ENCODE measurements at regions not wholly inside any gene's neighbourhood (a gene's known extent, or its start where the extent isn't known, plus 50 kb on each side); places are given as distances from the start of the nearest gene placed in this dataset.

DNA sequence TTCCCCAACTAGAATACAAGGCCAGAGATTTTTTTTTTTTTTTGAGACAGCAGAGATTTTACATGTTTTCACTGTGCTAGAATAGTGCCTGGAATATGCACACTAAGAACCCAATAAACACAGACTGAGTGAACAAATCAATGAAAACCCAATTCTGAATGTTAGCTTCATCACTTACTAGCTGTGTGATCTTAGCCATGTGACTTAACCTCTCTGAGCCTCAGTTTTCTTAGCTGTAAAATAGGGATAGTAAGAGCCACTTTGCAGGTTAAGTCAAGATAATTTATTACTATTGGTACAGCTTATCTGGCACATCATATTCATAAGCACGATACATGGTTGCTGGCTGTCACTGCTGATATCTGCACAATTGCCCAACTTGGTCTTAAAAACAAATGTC lies 140.6 kb downstream of the EN1 start:
- H3K9ac ChIP-seq (ENCODE audit: low read depth in 1 of 2, low read length in 2 of 2): no peak overlapping the region
- H3K27ac ChIP-seq (ENCODE audit: low read depth in 2 of 2, low read length in 2 of 2): no peak overlapping the region
- H3K9me3 ChIP-seq (ENCODE audit: control insufficient read depth in 2 of 2, low read length in 2 of 2): no peaks in the 10 kb centered on the region
- H3K36me3 ChIP-seq (ENCODE audit: control insufficient read depth in 2 of 2, insufficient read depth in 2 of 2, low read length in 2 of 2): no peaks in the 10 kb centered on the region
- no peaks in the 10 kb centered on the region for H3K27me3 ChIP-seq (ENCODE audit: control insufficient read depth in 2 of 2, insufficient read depth in 2 of 2, low read length in 2 of 2)
- H3K4me3 ChIP-seq (ENCODE audit: low read length in 2 of 2): no peak overlapping the region
- no peaks in the 10 kb centered on the region for H3K4me1 ChIP-seq (ENCODE audit: control insufficient read depth in 2 of 2, insufficient read depth in 2 of 2, low read length in 2 of 2)

DNA sequence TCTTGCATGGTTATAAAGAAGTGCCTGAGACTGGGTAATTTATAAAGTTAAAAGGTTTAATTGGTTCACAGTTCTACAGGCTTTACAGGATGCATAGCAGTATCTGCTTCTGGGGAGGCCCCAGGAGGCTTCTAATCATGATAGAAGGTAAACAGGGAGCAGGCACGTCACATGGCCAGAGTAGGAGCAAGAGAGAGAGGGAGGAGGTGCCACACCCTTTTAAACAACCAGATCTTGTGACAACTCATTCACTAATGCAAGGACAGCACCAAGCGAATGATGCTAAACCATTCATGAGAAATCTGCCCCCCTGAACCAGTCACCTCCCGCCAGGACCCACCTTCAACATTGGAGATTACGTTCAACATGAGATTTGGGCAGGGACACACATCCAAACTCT lies 141.1 kb downstream of the EN1 start:
- Histone ChIP-seq H3K9me3 (ENCODE audit: control insufficient read depth in 2 of 2, low read length in 2 of 2) (no peaks in the 10 kb centered on the region), H3K4me1 (ENCODE audit: control insufficient read depth in 2 of 2, insufficient read depth in 2 of 2, low read length in 2 of 2) (no peaks in the 10 kb centered on the region), H3K9ac (ENCODE audit: low read depth in 1 of 2, low read length in 2 of 2) (no peak overlapping the region), H3K27me3 (ENCODE audit: control insufficient read depth in 2 of 2, insufficient read depth in 2 of 2, low read length in 2 of 2) (no peaks in the 10 kb centered on the region), H3K36me3 (ENCODE audit: control insufficient read depth in 2 of 2, insufficient read depth in 2 of 2, low read length in 2 of 2) (no peaks in the 10 kb centered on the region), H3K4me3 (ENCODE audit: low read length in 2 of 2) (no peak overlapping the region), H3K27ac (ENCODE audit: low read depth in 2 of 2, low read length in 2 of 2) (no peak overlapping the region)

DNA sequence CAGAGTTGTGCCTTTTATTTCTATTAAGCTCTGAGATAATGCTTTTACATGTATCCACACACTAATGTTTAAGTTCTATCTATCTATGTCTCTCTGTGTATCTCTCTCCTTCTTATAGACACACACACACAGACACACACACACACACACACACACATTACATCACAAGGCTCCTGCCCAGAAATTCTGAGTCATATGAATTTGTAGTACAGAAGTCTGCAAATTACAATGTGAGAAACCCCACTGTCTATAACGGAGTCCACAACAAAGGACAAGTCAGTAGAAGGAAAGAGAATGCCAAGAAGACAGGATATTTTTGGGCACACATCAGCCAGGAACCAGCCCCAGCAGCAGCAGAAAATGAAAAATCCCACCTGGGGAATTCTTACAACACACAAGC lies 142.4 kb downstream of the EN1 start:
- no peak overlapping the region for H3K27ac ChIP-seq (ENCODE audit: low read depth in 2 of 2, low read length in 2 of 2)
- H3K9me3 ChIP-seq (ENCODE audit: control insufficient read depth in 2 of 2, low read length in 2 of 2): no peaks in the 10 kb centered on the region
- H3K27me3 ChIP-seq (ENCODE audit: control insufficient read depth in 2 of 2, insufficient read depth in 2 of 2, low read length in 2 of 2): no peaks in the 10 kb centered on the region
- no peak overlapping the region for H3K9ac ChIP-seq (ENCODE audit: low read depth in 1 of 2, low read length in 2 of 2)
- H3K36me3 ChIP-seq (ENCODE audit: control insufficient read depth in 2 of 2, insufficient read depth in 2 of 2, low read length in 2 of 2): no peaks in the 10 kb centered on the region
- H3K4me1 ChIP-seq (ENCODE audit: control insufficient read depth in 2 of 2, insufficient read depth in 2 of 2, low read length in 2 of 2): no peaks in the 10 kb centered on the region
- H3K4me3 ChIP-seq (ENCODE audit: low read length in 2 of 2): no peak overlapping the region

DNA sequence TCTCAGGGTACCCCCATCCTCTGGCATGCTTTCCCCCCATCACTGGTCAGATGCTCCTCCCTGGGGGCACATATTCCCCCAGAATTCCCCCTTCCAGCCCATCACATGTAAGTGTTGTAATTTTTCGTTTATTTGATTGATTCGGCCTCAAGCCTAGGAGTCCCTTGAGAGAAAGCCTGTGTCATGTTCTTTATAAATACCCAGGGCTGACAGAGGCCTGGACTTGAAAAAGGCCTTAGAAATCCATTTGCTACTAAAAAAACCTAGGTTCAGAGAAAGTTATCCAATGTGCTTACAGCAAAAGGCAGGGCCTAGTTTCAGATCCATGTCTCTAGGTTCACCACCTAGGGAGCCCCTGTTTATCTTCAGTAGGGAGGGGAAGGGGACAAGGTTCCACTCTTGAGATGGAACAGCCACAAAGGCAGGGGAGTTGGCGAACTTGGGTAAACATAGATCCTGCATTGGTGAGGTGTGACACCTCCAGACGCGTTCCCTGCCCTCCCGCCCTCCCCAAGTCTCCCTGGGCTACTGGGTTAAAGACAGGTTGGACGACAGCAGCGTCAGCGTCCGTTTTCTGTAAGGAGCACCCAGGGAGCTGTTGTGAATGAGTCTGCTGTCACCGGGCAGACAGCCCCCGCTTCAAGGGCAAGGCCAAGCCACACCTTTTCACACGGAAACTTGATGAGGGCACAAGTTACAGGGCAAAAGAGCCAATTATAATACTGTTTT lies 147.8 kb downstream of the EN1 start:
- Histone ChIP-seq H3K9me3 (ENCODE audit: control insufficient read depth in 2 of 2, low read length in 2 of 2) (no peaks in the 10 kb centered on the region), H3K9ac (ENCODE audit: low read depth in 1 of 2, low read length in 2 of 2) (no peak overlapping the region), H3K27me3 (ENCODE audit: control insufficient read depth in 2 of 2, insufficient read depth in 2 of 2, low read length in 2 of 2) (no peaks in the 10 kb centered on the region), H3K36me3 (ENCODE audit: control insufficient read depth in 2 of 2, insufficient read depth in 2 of 2, low read length in 2 of 2) (no peaks in the 10 kb centered on the region), H3K4me1 (ENCODE audit: control insufficient read depth in 2 of 2, insufficient read depth in 2 of 2, low read length in 2 of 2) (no peaks in the 10 kb centered on the region), H3K4me3 (ENCODE audit: low read length in 2 of 2) (no peak overlapping the region), H3K27ac (ENCODE audit: low read depth in 2 of 2, low read length in 2 of 2) (no peak overlapping the region)

DNA sequence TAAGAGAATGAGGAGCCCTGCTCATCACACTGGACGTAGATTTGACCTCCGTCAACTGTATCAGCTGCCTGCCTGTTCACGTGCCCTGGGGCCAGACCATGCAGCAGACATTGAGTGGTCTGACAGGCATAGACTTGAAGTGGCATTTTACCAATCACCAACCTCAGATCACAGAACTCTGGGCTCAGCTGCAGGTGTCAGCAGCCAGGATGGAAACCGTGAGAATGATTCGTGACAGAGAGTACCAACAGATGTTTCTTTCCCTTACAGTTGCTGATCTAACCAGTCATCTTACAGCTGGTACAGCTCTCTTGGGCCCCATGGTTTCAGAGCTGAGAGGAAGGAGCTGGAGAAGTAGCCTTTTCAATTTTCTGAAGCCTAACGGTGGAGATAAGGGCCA lies 148.9 kb downstream of the EN1 start:
- Histone ChIP-seq H3K9ac (ENCODE audit: low read depth in 1 of 2, low read length in 2 of 2) (no peak overlapping the region), H3K27ac (ENCODE audit: low read depth in 2 of 2, low read length in 2 of 2) (no peak overlapping the region)

DNA sequence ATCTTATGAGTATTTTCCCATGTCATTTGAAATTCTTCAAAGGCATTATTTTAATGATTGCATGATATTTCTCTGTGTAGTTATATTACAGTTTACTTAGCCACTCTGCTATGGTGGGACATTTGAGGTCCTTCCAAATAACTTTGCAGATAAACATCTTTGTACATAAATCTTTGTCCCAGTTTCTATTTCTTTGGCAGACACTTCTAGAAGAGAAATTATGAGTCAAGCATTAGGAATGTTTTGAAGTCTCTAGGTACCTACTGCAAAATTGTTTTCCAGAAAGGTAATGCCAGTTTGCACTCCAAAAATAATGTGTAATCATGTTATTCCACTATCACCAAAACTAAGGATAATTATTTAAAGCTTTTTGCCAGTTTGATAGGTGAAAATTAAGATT lies 149.7 kb downstream of the EN1 start:
- H3K36me3 ChIP-seq (ENCODE audit: control insufficient read depth in 2 of 2, insufficient read depth in 2 of 2, low read length in 2 of 2): no peaks in the 10 kb centered on the region
- no peak overlapping the region for H3K27ac ChIP-seq (ENCODE audit: low read depth in 2 of 2, low read length in 2 of 2)
- no peak overlapping the region for H3K9ac ChIP-seq (ENCODE audit: low read depth in 1 of 2, low read length in 2 of 2)
- no peak overlapping the region for H3K4me3 ChIP-seq (ENCODE audit: low read length in 2 of 2)
- H3K27me3 ChIP-seq (ENCODE audit: control insufficient read depth in 2 of 2, insufficient read depth in 2 of 2, low read length in 2 of 2): no peaks in the 10 kb centered on the region
- no peaks in the 10 kb centered on the region for H3K4me1 ChIP-seq (ENCODE audit: control insufficient read depth in 2 of 2, insufficient read depth in 2 of 2, low read length in 2 of 2)
- no peaks in the 10 kb centered on the region for H3K9me3 ChIP-seq (ENCODE audit: control insufficient read depth in 2 of 2, low read length in 2 of 2)

More for the DNA sequence above, 148.9 kb downstream of the EN1 start:
- Histone ChIP-seq H3K4me1 (ENCODE audit: control insufficient read depth in 2 of 2, insufficient read depth in 2 of 2, low read length in 2 of 2) (no peaks in the 10 kb centered on the region), H3K36me3 (ENCODE audit: control insufficient read depth in 2 of 2, insufficient read depth in 2 of 2, low read length in 2 of 2) (no peaks in the 10 kb centered on the region), H3K4me3 (ENCODE audit: low read length in 2 of 2) (no peak overlapping the region), H3K27me3 (ENCODE audit: control insufficient read depth in 2 of 2, insufficient read depth in 2 of 2, low read length in 2 of 2) (no peaks in the 10 kb centered on the region), H3K9me3 (ENCODE audit: control insufficient read depth in 2 of 2, low read length in 2 of 2) (no peaks in the 10 kb centered on the region)

DNA sequence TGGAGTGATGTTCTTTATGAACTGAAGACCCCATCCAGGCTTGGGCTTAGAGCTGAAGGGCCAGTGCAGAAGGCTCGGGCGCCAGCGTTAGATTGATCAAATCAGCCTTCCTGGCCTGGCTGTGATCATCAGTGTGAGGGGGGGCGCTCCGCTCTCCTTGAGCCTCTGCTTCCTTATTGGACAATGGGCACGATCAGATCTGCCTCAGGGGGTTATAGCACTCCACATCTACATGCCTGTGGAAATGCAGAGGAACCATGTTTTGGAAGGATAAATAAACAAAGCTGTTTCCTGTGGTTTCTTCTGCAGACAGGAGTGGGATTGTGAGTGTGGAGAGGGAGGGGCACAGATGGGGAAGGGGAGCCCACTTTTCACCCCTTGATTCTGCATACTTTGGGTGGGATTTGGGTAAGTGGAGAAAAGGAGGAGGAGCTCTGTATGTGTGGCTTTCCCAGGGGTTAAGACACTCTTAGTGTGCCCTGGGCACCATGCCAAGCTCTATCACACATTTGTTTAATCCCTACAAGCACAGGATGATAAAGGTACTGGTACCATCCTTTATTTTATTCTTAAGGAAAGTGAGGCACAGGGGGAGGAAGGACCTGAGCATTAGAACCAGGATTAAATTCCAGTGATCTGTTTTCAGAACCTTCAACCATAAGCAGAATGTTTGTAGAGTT lies 150.5 kb downstream of the EN1 start:
- Histone ChIP-seq H3K9ac (ENCODE audit: low read depth in 1 of 2, low read length in 2 of 2) (no peak overlapping the region), H3K27ac (ENCODE audit: low read depth in 2 of 2, low read length in 2 of 2) (no peak overlapping the region), H3K4me1 (ENCODE audit: control insufficient read depth in 2 of 2, insufficient read depth in 2 of 2, low read length in 2 of 2) (no peaks in the 10 kb centered on the region), H3K4me3 (ENCODE audit: low read length in 2 of 2) (no peak overlapping the region), H3K9me3 (ENCODE audit: control insufficient read depth in 2 of 2, low read length in 2 of 2) (no peaks in the 10 kb centered on the region), H3K36me3 (ENCODE audit: control insufficient read depth in 2 of 2, insufficient read depth in 2 of 2, low read length in 2 of 2) (no peaks in the 10 kb centered on the region), H3K27me3 (ENCODE audit: control insufficient read depth in 2 of 2, insufficient read depth in 2 of 2, low read length in 2 of 2) (no peaks in the 10 kb centered on the region)

DNA sequence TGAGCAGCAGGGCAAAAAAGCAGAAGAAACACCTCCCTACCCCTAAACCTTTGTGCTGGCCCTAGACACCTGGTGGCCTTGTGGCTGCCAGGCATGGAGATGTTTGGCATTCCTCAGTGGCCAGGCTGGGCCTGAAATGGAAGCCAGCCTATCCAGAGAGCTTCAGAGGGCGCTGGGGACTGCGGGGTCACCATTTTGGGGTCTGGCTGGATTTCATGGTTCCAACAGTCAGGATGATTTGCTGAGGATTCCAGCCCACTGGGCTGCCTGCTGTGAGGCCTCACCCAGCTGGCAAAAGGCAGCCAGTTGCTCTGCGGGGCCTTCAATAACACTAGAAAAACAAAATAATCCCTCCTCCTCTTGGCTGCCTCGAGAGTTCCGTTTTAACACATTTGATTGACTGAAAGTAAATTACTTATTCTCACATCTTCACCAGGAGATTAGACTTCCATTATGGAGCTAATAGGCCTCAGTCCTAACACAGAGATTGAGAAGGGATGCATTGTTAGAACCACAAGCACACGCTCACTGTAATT lies 154.1 kb downstream of the EN1 start:
- H3K27me3 ChIP-seq (ENCODE audit: control insufficient read depth in 2 of 2, insufficient read depth in 2 of 2, low read length in 2 of 2): no peaks in the 10 kb centered on the region
- H3K4me1 ChIP-seq (ENCODE audit: control insufficient read depth in 2 of 2, insufficient read depth in 2 of 2, low read length in 2 of 2): no peaks in the 10 kb centered on the region
- H3K27ac ChIP-seq (ENCODE audit: low read depth in 2 of 2, low read length in 2 of 2): no peak overlapping the region
- H3K4me3 ChIP-seq (ENCODE audit: low read length in 2 of 2): no peak overlapping the region
- no peaks in the 10 kb centered on the region for H3K36me3 ChIP-seq (ENCODE audit: control insufficient read depth in 2 of 2, insufficient read depth in 2 of 2, low read length in 2 of 2)
- no peaks in the 10 kb centered on the region for H3K9me3 ChIP-seq (ENCODE audit: control insufficient read depth in 2 of 2, low read length in 2 of 2)
- no peak overlapping the region for H3K9ac ChIP-seq (ENCODE audit: low read depth in 1 of 2, low read length in 2 of 2)

DNA sequence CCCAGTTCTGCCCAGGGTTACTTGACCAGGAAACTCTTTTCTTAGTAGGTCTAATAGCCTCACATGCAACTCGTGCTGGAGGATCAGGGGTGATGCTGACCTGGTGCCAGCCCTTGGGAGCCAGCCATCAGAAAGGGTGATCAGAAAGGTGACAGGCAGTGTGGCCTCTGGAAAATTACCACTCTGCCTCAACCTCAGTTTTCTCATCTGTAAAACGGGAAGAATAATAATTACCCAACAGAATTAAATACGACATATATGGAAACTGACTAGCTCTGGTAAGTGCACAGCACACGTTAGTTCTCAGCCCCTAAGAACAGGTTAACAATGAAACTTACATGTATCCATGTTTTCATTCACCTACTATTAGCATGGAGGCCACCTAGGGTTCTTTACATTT lies 157.6 kb downstream of the EN1 start:
- Histone ChIP-seq H3K27ac (ENCODE audit: low read depth in 2 of 2, low read length in 2 of 2) (no peak overlapping the region), H3K4me1 (ENCODE audit: control insufficient read depth in 2 of 2, insufficient read depth in 2 of 2, low read length in 2 of 2) (no peaks in the 10 kb centered on the region), H3K9me3 (ENCODE audit: control insufficient read depth in 2 of 2, low read length in 2 of 2) (no peaks in the 10 kb centered on the region), H3K9ac (ENCODE audit: low read depth in 1 of 2, low read length in 2 of 2) (no peak overlapping the region), H3K36me3 (ENCODE audit: control insufficient read depth in 2 of 2, insufficient read depth in 2 of 2, low read length in 2 of 2) (no peaks in the 10 kb centered on the region), H3K27me3 (ENCODE audit: control insufficient read depth in 2 of 2, insufficient read depth in 2 of 2, low read length in 2 of 2) (no peaks in the 10 kb centered on the region), H3K4me3 (ENCODE audit: low read length in 2 of 2) (no peak overlapping the region)

DNA sequence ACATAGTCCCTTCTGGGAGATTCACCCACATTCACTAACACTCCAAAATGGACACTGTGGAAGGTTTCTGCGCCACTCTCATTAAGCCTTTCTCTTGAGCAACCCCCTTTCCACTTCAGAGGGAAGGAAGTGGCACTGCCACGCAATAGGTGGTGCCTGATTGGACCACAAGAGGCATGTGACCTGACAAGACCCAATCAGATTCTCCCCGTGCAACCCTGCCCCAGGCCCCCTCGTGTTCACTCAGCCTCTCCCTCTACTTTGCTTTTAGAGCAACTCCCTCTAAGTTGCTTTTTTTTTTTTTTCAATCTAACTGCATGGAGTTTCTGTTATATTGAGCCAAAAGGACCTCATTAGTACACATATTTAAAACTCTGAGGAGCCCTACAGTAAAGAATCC lies 158.0 kb downstream of the EN1 start:
- H3K4me3 ChIP-seq (ENCODE audit: low read length in 2 of 2): no peak overlapping the region
- no peak overlapping the region for H3K9ac ChIP-seq (ENCODE audit: low read depth in 1 of 2, low read length in 2 of 2)
- H3K36me3 ChIP-seq (ENCODE audit: control insufficient read depth in 2 of 2, insufficient read depth in 2 of 2, low read length in 2 of 2): no peaks in the 10 kb centered on the region
- no peak overlapping the region for H3K27ac ChIP-seq (ENCODE audit: low read depth in 2 of 2, low read length in 2 of 2)
- H3K4me1 ChIP-seq (ENCODE audit: control insufficient read depth in 2 of 2, insufficient read depth in 2 of 2, low read length in 2 of 2): no peaks in the 10 kb centered on the region
- H3K9me3 ChIP-seq (ENCODE audit: control insufficient read depth in 2 of 2, low read length in 2 of 2): no peaks in the 10 kb centered on the region
- no peaks in the 10 kb centered on the region for H3K27me3 ChIP-seq (ENCODE audit: control insufficient read depth in 2 of 2, insufficient read depth in 2 of 2, low read length in 2 of 2)
